K562 (cell line): ENCODE measurements at regions not wholly inside any gene's neighbourhood (a gene's known extent, or its start where the extent isn't known, plus 50 kb on each side); places are given as distances from the start of the nearest gene placed in this dataset.

ENCODE experiments used
- ATAC-seq: fragments of 200-7000 bp; cut with Tn5 transposase; 3 replicates; pipeline ENCODE4 v1.9.1; 2020; ENCODE audit warnings: moderate library complexity
- BruUV-seq: library from RNA; stranded (reverse); fragments of 400-500 nt; replicated peaks from 2 replicates; lab custom pipeline; 2021; lab: Mats Ljungman, UMichigan
- CTCF ChIA-PET: fragments of 300-600 bp; formaldehyde crosslinking; extraction: SDS; loops from one replicate; lab custom pipeline; 2021; ENCODE audit warnings: low intra/inter-chr PET ratio; lab: Yijun Ruan, JAX
- POLR2A ChIA-PET: fragments of 300-600, 350-650 bp; sonication (Branson Sonifier 250); formaldehyde crosslinking; extraction: SDS; loops from one replicate; lab custom pipeline; 2021; ENCODE audit warnings: antibody characterized with exemption, inconsistent platforms; lab: Yijun Ruan, JAX
- DNase-seq, 4 experiments: peaks; one replicate each; pipeline versions ENCODE4 v3.0.0 to v3.0.0-alpha.2; 2011 to 2018; ENCODE audit warnings: low spot score in 3 of 4, mixed read lengths in 3 of 4; ENCODE audit errors: extremely low read depth in 1 of 4
- FAIRE-seq: peaks from 2 replicates; lab custom pipeline; 2011; peaks lifted over from hg19 to GRCh38; lab: Jason Lieb, UNC
- H2AFZ ChIP-seq: 2 replicates; pipeline ENCODE4 v1.6.0; 2011; ENCODE audit warnings: low read depth, low read length, control low read depth, inconsistent platforms
- H3K27ac ChIP-seq: fragments of 200-600 bp; 3 replicates; pipeline ENCODE4 v1.8.0; 2011; ENCODE audit warnings: low read depth, mild to moderate bottlenecking, control low read depth, inconsistent platforms, low read length, moderate library complexity, mixed read lengths; ENCODE audit errors: extremely low read depth
- H3K27me3 ChIP-seq, 2 experiments: fragments of 300-600 bp in 1 of 2; 2 replicates in 1 of 2; 3 replicates in 1 of 2; pipeline versions ENCODE4 v1.6.0 to v1.8.0; 2011; ENCODE audit warnings: inconsistent platforms in 2 of 2, low read length in 2 of 2, mild to moderate bottlenecking in 1 of 2, mixed read lengths in 1 of 2, moderate library complexity in 1 of 2; ENCODE audit not compliant: control insufficient read depth in 2 of 2, insufficient read depth in 2 of 2
- H3K36me3 ChIP-seq: fragments of 300-600 bp; 3 replicates; pipeline ENCODE4 v1.8.0; 2011; ENCODE audit warnings: mild to moderate bottlenecking, low read length, inconsistent platforms; ENCODE audit not compliant: control insufficient read depth, insufficient read depth
- H3K4me1 ChIP-seq, 2 experiments: fragments of 200-600 bp in 1 of 2; replicated peaks in 1 of 2; 2 replicates in 1 of 2; 3 replicates in 1 of 2; pipeline versions ENCODE4 v1.5.1 to v1.8.0; 2011; ENCODE audit warnings: inconsistent platforms in 2 of 2, low read length in 2 of 2, mild to moderate bottlenecking in 1 of 2, mixed read lengths in 1 of 2, moderate library complexity in 1 of 2; ENCODE audit not compliant: control insufficient read depth in 2 of 2, insufficient read depth in 2 of 2
- H3K4me2 ChIP-seq: 2 replicates; pipeline ENCODE4 v1.6.1; 2011; ENCODE audit warnings: low read length, control low read depth, inconsistent platforms, mixed read lengths; ENCODE audit not compliant: insufficient read depth
- H3K4me3 ChIP-seq: fragments of 200-600 bp; sonication (generic), shearing (Covaris generic); 2 replicates; pipeline ENCODE4 v1.5.1; 2016; ENCODE audit warnings: control low read depth, inconsistent platforms
- H3K79me2 ChIP-seq: fragments of 200-600 bp; 3 replicates; pipeline ENCODE4 v1.8.0; 2011; ENCODE audit warnings: low read length, inconsistent platforms; ENCODE audit not compliant: control insufficient read depth, insufficient read depth
- H3K9ac ChIP-seq, 2 experiments: 2 replicates each; pipeline versions ENCODE4 v1.6.0 to v1.6.1; 2011; ENCODE audit warnings: low read depth in 2 of 2, low read length in 2 of 2, control low read depth in 1 of 2, inconsistent platforms in 1 of 2, mild to moderate bottlenecking in 1 of 2, mixed read lengths in 1 of 2; ENCODE audit not compliant: insufficient read depth in 1 of 2
- H3K9me1 ChIP-seq: one replicate; pipeline ENCODE4 v1.6.0; 2011; ENCODE audit warnings: inconsistent platforms, mild to moderate bottlenecking, low read length, moderate library complexity; ENCODE audit not compliant: control insufficient read depth, insufficient read depth
- H3K9me3 ChIP-seq: replicated peaks from 2 replicates; pipeline ENCODE4 v1.5.1; 2011; ENCODE audit warnings: low read depth, low read length, inconsistent platforms; ENCODE audit not compliant: control insufficient read depth, insufficient read depth
- H4K20me1 ChIP-seq: replicated peaks from 2 replicates; pipeline ENCODE4 v1.6.1; 2011; ENCODE audit warnings: low read length, inconsistent platforms, mixed read lengths; ENCODE audit not compliant: control insufficient read depth, insufficient read depth
- CEBPZ ChIP-seq: fragments of 150-350 bp; IDR thresholded peaks from 2 replicates; pipeline ENCODE4 v1.6.1; 2014; ENCODE audit warnings: low read depth, mild to moderate bottlenecking, low read length, borderline replicate concordance
- GTF2A2 ChIP-seq: IDR thresholded peaks from 2 replicates; pipeline ENCODE4 v1.6.1; 2016; ENCODE audit warnings: mild to moderate bottlenecking, missing genetic modification characterization, missing compliant biosample characterization
- LARP7 ChIP-seq: fragments of 450-650 bp; IDR thresholded peaks from 2 replicates; pipeline ENCODE4 v1.6.1; 2016
- RBM22 ChIP-seq: fragments of 200-400 bp; formaldehyde crosslinking; IDR thresholded peaks from 2 replicates; pipeline ENCODE4 v1.6.1; 2018; ENCODE audit warnings: low read length, low read depth; ENCODE audit not compliant: poor library complexity, severe bottlenecking
- TGIF2 ChIP-seq: sonication (generic); formaldehyde crosslinking; IDR thresholded peaks from 2 replicates; pipeline ENCODE4 v1.8.1; 2022; ENCODE audit warnings: mild to moderate bottlenecking, missing genetic modification reagents, moderate library complexity
- ZNF324 ChIP-seq: fragments of 250-450 bp; sonication (Bioruptor Pico); IDR thresholded peaks from 2 replicates; pipeline ENCODE4 v1.4.0; 2020; ENCODE audit warnings: mild to moderate bottlenecking
- WGBS: fragments of 100-300 bp; shearing (Covaris generic); methylation state at CpG from one replicate; pipeline ENCODE4 v1.1.6; 2016; ENCODE audit warnings: low coverage, mixed read lengths; ENCODE audit not compliant: insufficient coverage; ENCODE audit errors: missing lambda C conversion rate; 5-methylcytosine and 5-hydroxymethylcytosine counted together
- in situ Hi-C: fragments of 300-500 bp; cut with MboI; formaldehyde crosslinking; loops from 4 replicates; pipeline ENCODE4 v1.15.0; 2018; ENCODE audit warnings: inconsistent platforms, mixed read lengths
- intact Hi-C: fragments of 100-400 bp; cut with micrococcal nuclease; formaldehyde crosslinking; loops from 2 replicates; pipeline ENCODE4 v1.14.2; 2022
- TF ChIP-seq, protein P1 (sequence below): fragments of 250-450 bp; sonication (Bioruptor Pico); IDR thresholded peaks from 2 replicates; pipeline ENCODE4 v1.8.0; 2021; ENCODE audit warnings: borderline replicate concordance, mild to moderate bottlenecking, moderate library complexity; ENCODE audit not compliant: poor library complexity, severe bottlenecking

DNA sequence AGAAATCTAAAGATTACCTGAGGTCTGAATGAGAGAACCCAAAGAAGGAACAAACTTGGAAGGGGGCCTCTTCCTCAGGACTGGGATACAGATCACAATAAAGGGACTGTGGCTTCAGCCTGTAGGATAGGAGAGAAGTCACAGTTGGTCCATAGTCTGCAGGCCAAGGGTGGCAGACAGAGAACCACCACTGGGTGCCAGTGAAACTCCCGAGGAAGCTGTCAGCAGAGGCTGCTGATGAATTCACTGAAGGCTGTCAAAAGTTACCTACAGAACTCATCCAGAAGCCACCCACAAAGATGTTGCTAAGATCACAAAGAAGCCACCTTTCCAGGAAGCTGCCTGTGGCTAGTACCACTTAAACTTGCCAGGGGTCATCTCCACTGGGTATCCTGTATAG lies 78.5 kb downstream of the TMCO5A start:
- H3K27ac ChIP-seq: no peak overlapping the region
- H3K9ac ChIP-seq: no peak overlapping the region
- ATAC-seq (no peak), DNase-seq (no peak), FAIRE-seq (no peak)
- H2AFZ ChIP-seq: no peak overlapping the region
- H4K20me1 ChIP-seq: no peaks in the 10 kb centered on the region
- H3K9me1 ChIP-seq: no peaks in the 10 kb centered on the region
- intact Hi-C loops (no loop called here), in situ Hi-C loops (no loop called here)
- ChIA-PET CTCF (no interaction called here), POLR2A (no interaction called here)
- H3K36me3 ChIP-seq: no peaks in the 10 kb centered on the region
- no peak overlapping the region for H3K4me2 ChIP-seq
- TF ChIP-seq LARP7 (no peak), ZNF324 (CRISPR knock-in tag) (no peak), RBM22 (no peak), CEBPZ (no peak), TGIF2 (CRISPR knock-in tag) (no peak), GTF2A2 (tag) (no peak)
- TF ChIP-seq, protein P1, sequence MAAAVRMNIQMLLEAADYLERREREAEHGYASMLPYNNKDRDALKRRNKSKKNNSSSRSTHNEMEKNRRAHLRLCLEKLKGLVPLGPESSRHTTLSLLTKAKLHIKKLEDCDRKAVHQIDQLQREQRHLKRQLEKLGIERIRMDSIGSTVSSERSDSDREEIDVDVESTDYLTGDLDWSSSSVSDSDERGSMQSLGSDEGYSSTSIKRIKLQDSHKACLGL (CRISPR knock-in tag): no peak
- no TSS peak for BruUV-seq
- WGBS: 0% methylated on average over 1 of the region's 1 CpG
- H3K79me2 ChIP-seq: no peaks in the 10 kb centered on the region
- no peaks in the 10 kb centered on the region for H3K9me3 ChIP-seq
- no peaks in the 10 kb centered on the region for H3K4me1 ChIP-seq
- no peaks in the 10 kb centered on the region; a peak in 1 of 5 replicates for H3K27me3 ChIP-seq
- H3K4me3 ChIP-seq: no peak overlapping the region
